Endodermal cell (in vitro differentiated cells): ENCODE measurements at regions not wholly inside any gene's neighbourhood (a gene's known extent, or its start where the extent isn't known, plus 50 kb on each side); places are given as distances from the start of the nearest gene placed in this dataset.

Source experiments
- DNase-seq: peaks from one replicate; pipeline ENCODE4 v3.0.0-alpha.2; 2017
- H3K27ac ChIP-seq: 2 replicates; pipeline ENCODE4 v1.5.1; 2013; ENCODE audit warnings: mild to moderate bottlenecking, low read depth, low read length, moderate library complexity
- H3K27me3 ChIP-seq: 2 replicates; pipeline ENCODE4 v1.6.1; 2013; ENCODE audit warnings: mild to moderate bottlenecking, low read length, moderate library complexity; ENCODE audit not compliant: insufficient read depth, control insufficient read depth, poor library complexity, severe bottlenecking
- H3K36me3 ChIP-seq: 2 replicates; pipeline ENCODE4 v1.7.0; 2013; ENCODE audit warnings: mild to moderate bottlenecking, low read length, moderate library complexity; ENCODE audit not compliant: control insufficient read depth, insufficient read depth
- H3K4me1 ChIP-seq: one replicate; pipeline ENCODE4 v1.7.0; 2013; ENCODE audit warnings: low read length; ENCODE audit not compliant: control insufficient read depth, insufficient read depth
- H3K4me3 ChIP-seq: 2 replicates; pipeline ENCODE4 v1.5.1; 2013; ENCODE audit warnings: mild to moderate bottlenecking, low read length, moderate library complexity
- H3K9ac ChIP-seq: 2 replicates; pipeline ENCODE4 v1.6.1; 2013; ENCODE audit warnings: mild to moderate bottlenecking, low read length, moderate library complexity; ENCODE audit not compliant: poor library complexity, severe bottlenecking; ENCODE audit errors: extremely low read depth
- H3K9me3 ChIP-seq: 2 replicates; pipeline ENCODE4 v1.6.1; 2013; ENCODE audit warnings: mild to moderate bottlenecking, low read length, moderate library complexity; ENCODE audit not compliant: control insufficient read depth
- H3K27ac Mint-ChIP-seq: 2 replicates; pipeline ENCODE4 v1.8.0; 2020; ENCODE audit warnings: mixed read lengths
- H3K27me3 Mint-ChIP-seq: 2 replicates; pipeline ENCODE4 v1.8.0; 2021; ENCODE audit warnings: mild to moderate bottlenecking, mixed read lengths; ENCODE audit not compliant: insufficient read depth
- H3K36me3 Mint-ChIP-seq: 2 replicates; pipeline ENCODE4 v1.8.0; 2020; ENCODE audit warnings: low read depth, mixed read lengths
- H3K4me1 Mint-ChIP-seq: 2 replicates; pipeline ENCODE4 v1.8.0; 2020; ENCODE audit warnings: mixed read lengths
- H3K4me3 Mint-ChIP-seq: 2 replicates; pipeline ENCODE4 v1.8.0; 2020; ENCODE audit warnings: mild to moderate bottlenecking, moderate library complexity, mixed read lengths
- H3K9me3 Mint-ChIP-seq: 2 replicates; pipeline ENCODE4 v1.8.0; 2020; ENCODE audit warnings: mild to moderate bottlenecking, mixed read lengths
- WGBS, 2 experiments: methylation state at CpG; one replicate each; pipeline versions ENCODE4 v1.1.5 to v1.1.7; 2013; ENCODE audit warnings: missing lambda C conversion rate in 2 of 2, mixed read lengths in 1 of 2; ENCODE audit not compliant: insufficient coverage in 1 of 2, insufficient read length in 1 of 2; 5-methylcytosine and 5-hydroxymethylcytosine counted together
- TF ChIP-seq, protein P1 (sequence below): fragments of 200-600 bp; sonication (generic); conservative IDR thresholded peaks from 2 replicates; pipeline ENCODE4 v1.5.0; 2021; ENCODE audit warnings: antibody characterized with exemption, mild to moderate bottlenecking

DNA sequence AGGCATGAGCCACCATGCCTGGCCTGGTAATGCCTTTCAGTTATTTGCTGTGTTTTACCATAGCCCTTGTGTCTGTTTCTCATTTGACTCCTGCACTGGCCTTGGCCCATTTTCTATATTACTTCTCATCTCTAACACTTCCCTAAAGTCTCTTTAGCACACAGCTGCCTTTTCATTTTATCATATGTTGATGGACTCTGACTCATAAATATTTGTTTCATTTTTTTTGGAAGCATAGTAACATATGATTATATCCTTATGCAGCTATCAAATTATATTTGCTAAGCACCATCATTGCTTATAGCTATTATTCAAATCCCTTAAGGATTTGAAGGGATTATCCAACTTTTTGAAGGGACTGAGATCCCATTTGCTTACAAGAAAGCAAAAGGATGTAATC lies 320.3 kb downstream of the GPD2 start:
- peaks cover 6% of the 10 kb centered on the region for H3K9me3 ChIP-seq
- Mint-ChIP-seq H3K36me3 (peaks cover 24% of the 10 kb centered on the region), H3K4me3 (no peak overlapping the region), H3K9me3 (peaks cover 10% of the 10 kb centered on the region), H3K27ac (no peak overlapping the region), H3K27me3 (no peaks in the 10 kb centered on the region), H3K4me1 (peaks cover 18% of the 10 kb centered on the region)
- no peak overlapping the region for H3K27ac ChIP-seq
- H3K27me3 ChIP-seq, result no peaks in the 10 kb centered on the region
- H3K9ac ChIP-seq, result no peak overlapping the region
- TF ChIP-seq, protein P1, sequence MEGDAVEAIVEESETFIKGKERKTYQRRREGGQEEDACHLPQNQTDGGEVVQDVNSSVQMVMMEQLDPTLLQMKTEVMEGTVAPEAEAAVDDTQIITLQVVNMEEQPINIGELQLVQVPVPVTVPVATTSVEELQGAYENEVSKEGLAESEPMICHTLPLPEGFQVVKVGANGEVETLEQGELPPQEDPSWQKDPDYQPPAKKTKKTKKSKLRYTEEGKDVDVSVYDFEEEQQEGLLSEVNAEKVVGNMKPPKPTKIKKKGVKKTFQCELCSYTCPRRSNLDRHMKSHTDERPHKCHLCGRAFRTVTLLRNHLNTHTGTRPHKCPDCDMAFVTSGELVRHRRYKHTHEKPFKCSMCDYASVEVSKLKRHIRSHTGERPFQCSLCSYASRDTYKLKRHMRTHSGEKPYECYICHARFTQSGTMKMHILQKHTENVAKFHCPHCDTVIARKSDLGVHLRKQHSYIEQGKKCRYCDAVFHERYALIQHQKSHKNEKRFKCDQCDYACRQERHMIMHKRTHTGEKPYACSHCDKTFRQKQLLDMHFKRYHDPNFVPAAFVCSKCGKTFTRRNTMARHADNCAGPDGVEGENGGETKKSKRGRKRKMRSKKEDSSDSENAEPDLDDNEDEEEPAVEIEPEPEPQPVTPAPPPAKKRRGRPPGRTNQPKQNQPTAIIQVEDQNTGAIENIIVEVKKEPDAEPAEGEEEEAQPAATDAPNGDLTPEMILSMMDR, result no peak
- DNase-seq, result no peak
- no peak overlapping the region for H3K4me3 ChIP-seq
- H3K36me3 ChIP-seq, result peaks cover 16% of the 10 kb centered on the region
- peaks cover 8% of the 10 kb centered on the region for H3K4me1 ChIP-seq

DNA sequence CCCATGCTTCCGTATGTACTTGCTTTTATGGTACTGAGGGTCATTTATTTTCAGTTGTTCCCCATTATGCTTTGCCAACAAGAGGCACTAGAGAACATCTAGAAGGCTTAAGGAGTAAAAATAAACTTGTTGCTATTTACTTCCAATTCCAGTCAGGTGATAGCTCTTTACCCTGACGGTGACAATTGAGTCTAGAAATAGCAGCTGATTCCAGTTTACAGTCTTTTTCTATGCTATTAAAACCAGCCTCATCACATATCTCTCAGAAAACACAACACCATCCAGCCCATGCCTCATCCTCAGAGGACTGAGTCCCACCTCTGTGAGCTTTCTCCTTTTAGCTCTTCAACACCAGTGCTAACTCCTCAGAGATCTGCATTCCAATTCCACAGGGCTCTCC lies 327.0 kb downstream of the GPD2 start:
- Mint-ChIP-seq H3K27me3 (no peaks in the 10 kb centered on the region), H3K9me3 (peaks cover 18% of the 10 kb centered on the region), H3K4me1 (peaks cover 4% of the 10 kb centered on the region), H3K27ac (no peak overlapping the region), H3K4me3 (no peak overlapping the region), H3K36me3 (peaks cover 23% of the 10 kb centered on the region)
- Histone ChIP-seq H3K4me1 (no peaks in the 10 kb centered on the region), H3K9me3 (peaks cover 11% of the 10 kb centered on the region), H3K27ac (no peak overlapping the region), H3K36me3 (peaks cover 21% of the 10 kb centered on the region), H3K9ac (no peak overlapping the region), H3K4me3 (no peak overlapping the region), H3K27me3 (no peaks in the 10 kb centered on the region)
- TF ChIP-seq, protein P1, result no peak
- 88 to 94% methylated on average over 2 of the region's 2 CpGs for WGBS, 2 experiments
- no peak for DNase-seq

- 89 to 100% methylated on average over 1 to 2 of the region's 2 CpGs for WGBS, 2 experiments
- no peak overlapping the region for H3K4me3 Mint-ChIP-seq
- H3K9me3 ChIP-seq, result peaks cover 16% of the 10 kb centered on the region
Observed at GRCh38 chr2:156765043-156765442, 328.9 kb downstream of the GPD2 start.

More at GRCh38 chr2:156765043-156765442, 328.9 kb downstream of the GPD2 start:
- Histone ChIP-seq H3K4me3 (no peak overlapping the region), H3K27me3 (no peaks in the 10 kb centered on the region), H3K9ac (no peak overlapping the region), H3K36me3 (peaks cover 15% of the 10 kb centered on the region), H3K27ac (no peak overlapping the region), H3K4me1 (no peaks in the 10 kb centered on the region)
- H3K9me3 Mint-ChIP-seq, result peaks cover 16% of the 10 kb centered on the region
- no peak for DNase-seq
- TF ChIP-seq, protein P1, result no peak
- no peaks in the 10 kb centered on the region for H3K27me3 Mint-ChIP-seq
- H3K27ac Mint-ChIP-seq, result no peak overlapping the region
- peaks cover 4% of the 10 kb centered on the region for H3K4me1 Mint-ChIP-seq
- peaks cover 17% of the 10 kb centered on the region for H3K36me3 Mint-ChIP-seq
